GM12878 (cell line): ENCODE measurements at regions not wholly inside any gene's neighbourhood (a gene's known extent, or its start where the extent isn't known, plus 50 kb on each side); places are given as distances from the start of the nearest gene placed in this dataset.

Experiments used
- ATAC-seq: fragments of 200-7000 bp; cut with Tn5 transposase; 3 replicates; pipeline ENCODE4 v1.9.1; 2020; ENCODE audit warnings: mild to moderate bottlenecking, moderate library complexity
- BruUV-seq: library from RNA; stranded (reverse); fragments of 400-500 nt; replicated peaks from 2 replicates; lab custom pipeline; 2021; lab: Mats Ljungman, UMichigan
- CTCF ChIA-PET: fragments of 300-600 bp; sonication (Branson Sonifier 250); formaldehyde crosslinking; extraction: SDS; loops from one replicate; lab custom pipeline; 2021; ENCODE audit warnings: inconsistent platforms; lab: Yijun Ruan, JAX
- POLR2A ChIA-PET: fragments of 350-600 bp; formaldehyde crosslinking; extraction: SDS; loops from one replicate; lab custom pipeline; 2021; ENCODE audit warnings: inconsistent platforms; lab: Charles Lee
- RAD21 ChIA-PET: fragments of 300-600 bp; sonication (Branson Sonifier 250); formaldehyde crosslinking; loops from one replicate; lab custom pipeline; 2023; ENCODE audit warnings: antibody characterized with exemption; ENCODE audit not compliant: unreplicated experiment; lab: Charles Lee
- SMC1A ChIA-PET: fragments of 300-600 bp; sonication (Branson Sonifier 250); formaldehyde crosslinking; loops from one replicate; lab custom pipeline; 2023; ENCODE audit not compliant: unreplicated experiment, uncharacterized antibody; lab: Charles Lee
- DNase-seq: peaks from one replicate; pipeline ENCODE4 v3.0.0-alpha.2; 2011; ENCODE audit warnings: low read depth, low spot score
- FAIRE-seq: peaks from 3 replicates; lab custom pipeline; 2011; peaks lifted over from hg19 to GRCh38; lab: Jason Lieb, UNC
- H2AFZ ChIP-seq: 2 replicates; pipeline ENCODE4 v1.6.0; 2011; ENCODE audit warnings: low read depth, low read length, control low read depth; ENCODE audit not compliant: control insufficient read depth
- H3K27ac ChIP-seq: 2 replicates; pipeline ENCODE4 v1.5.1; 2011; ENCODE audit warnings: control low read depth; ENCODE audit not compliant: control insufficient read depth, insufficient read depth
- H3K27me3 ChIP-seq, 2 experiments: replicated peaks in 1 of 2; 2 replicates each; pipeline versions ENCODE4 v1.6.0 to v1.6.1; 2011; ENCODE audit warnings: low read length in 1 of 2; ENCODE audit not compliant: control insufficient read depth in 2 of 2, insufficient read depth in 2 of 2
- H3K36me3 ChIP-seq, 2 experiments: 2 replicates each; pipeline ENCODE4 v1.5.1; 2011; ENCODE audit warnings: low read length in 1 of 2; ENCODE audit not compliant: control insufficient read depth in 2 of 2, insufficient read depth in 2 of 2
- H3K4me1 ChIP-seq: 2 replicates; pipeline ENCODE4 v1.6.1; 2011; ENCODE audit warnings: mild to moderate bottlenecking, low read length, moderate library complexity, mixed read lengths; ENCODE audit not compliant: control insufficient read depth, insufficient read depth
- H3K4me2 ChIP-seq: 2 replicates; pipeline ENCODE4 v1.6.0; 2011; ENCODE audit warnings: control low read depth; ENCODE audit not compliant: control insufficient read depth, insufficient read depth
- H3K4me3 ChIP-seq: fragments of 200-600 bp; sonication (generic); 2 replicates; pipeline ENCODE4 v1.5.1; 2016
- H3K79me2 ChIP-seq: 2 replicates; pipeline ENCODE4 v1.6.0; 2011; ENCODE audit warnings: low read length; ENCODE audit not compliant: control insufficient read depth, insufficient read depth
- H3K9ac ChIP-seq: 2 replicates; pipeline ENCODE4 v1.8.0; 2011; ENCODE audit warnings: low read length, control low read depth, mixed read lengths; ENCODE audit not compliant: control insufficient read depth, insufficient read depth
- H3K9me3 ChIP-seq: replicated peaks from 3 replicates; pipeline ENCODE4 v1.5.1; 2011; ENCODE audit warnings: mild to moderate bottlenecking, low read length; ENCODE audit not compliant: control insufficient read depth, insufficient read depth
- H4K20me1 ChIP-seq: 2 replicates; pipeline ENCODE4 v1.6.0; 2011; ENCODE audit not compliant: control insufficient read depth, insufficient read depth
- FOXK2 ChIP-seq: fragments of 450-650 bp; IDR thresholded peaks from 2 replicates; pipeline ENCODE4 v1.6.1; 2017; ENCODE audit warnings: mild to moderate bottlenecking, moderate library complexity
- MTA3 ChIP-seq: IDR thresholded peaks from 2 replicates; pipeline ENCODE4 v1.6.1; 2012; ENCODE audit warnings: low read length, inconsistent platforms, borderline replicate concordance
- MYB ChIP-seq: fragments of 150-350 bp; IDR thresholded peaks from 2 replicates; pipeline ENCODE4 v1.6.1; 2014; ENCODE audit warnings: mild to moderate bottlenecking, low read depth, low read length, borderline replicate concordance
- NR2C1 ChIP-seq: fragments of 450-650 bp; IDR thresholded peaks from 2 replicates; pipeline ENCODE4 v1.6.1; 2017; ENCODE audit warnings: antibody characterized with exemption, mild to moderate bottlenecking, moderate library complexity
- SPI1 ChIP-seq: IDR thresholded peaks from 2 replicates; pipeline ENCODE4 v1.6.1; 2011; ENCODE audit warnings: low read depth, mild to moderate bottlenecking, low read length, moderate library complexity, borderline replicate concordance; ENCODE audit not compliant: insufficient read depth
- STAT3 ChIP-seq: IDR thresholded peaks from 2 replicates; pipeline ENCODE4 v1.6.1; 2011; ENCODE audit warnings: low read depth, low read length, improper control_type of control experiment
- ZBTB4 ChIP-seq: fragments of 450-650 bp; formaldehyde crosslinking; IDR thresholded peaks from 2 replicates; pipeline ENCODE4 v1.4.0; 2022; ENCODE audit warnings: mild to moderate bottlenecking, moderate library complexity
- ZNF207 ChIP-seq: fragments of 450-650 bp; IDR thresholded peaks from 2 replicates; pipeline ENCODE4 v1.6.1; 2014; ENCODE audit warnings: antibody characterized with exemption, mild to moderate bottlenecking, borderline replicate concordance
- ZSCAN29 ChIP-seq: fragments of 450-650 bp; IDR thresholded peaks from 2 replicates; pipeline ENCODE4 v1.6.1; 2017; ENCODE audit warnings: mild to moderate bottlenecking, moderate library complexity
- ZZZ3 ChIP-seq: IDR thresholded peaks from 2 replicates; pipeline ENCODE4 v1.6.1; 2011; ENCODE audit warnings: low read depth; ENCODE audit not compliant: control insufficient read depth, insufficient read length
- WGBS: methylation state at CpG from one replicate; pipeline ENCODE4 v1.1.6; 2016; ENCODE audit warnings: low lambda C conversion rate; ENCODE audit not compliant: insufficient replicate concordance, insufficient coverage; ENCODE audit errors: missing lambda C conversion rate; 5-methylcytosine and 5-hydroxymethylcytosine counted together
- in situ Hi-C: fragments of 300-500 bp; cut with MboI; formaldehyde crosslinking; loops from 9 replicates; pipeline ENCODE4 v1.14.3; 2018; ENCODE audit warnings: mixed read lengths
- intact Hi-C: fragments of 100-400 bp; cut with micrococcal nuclease; formaldehyde crosslinking; loops from one replicate; pipeline ENCODE4 v1.14.2; 2022; ENCODE audit not compliant: unreplicated experiment

DNA sequence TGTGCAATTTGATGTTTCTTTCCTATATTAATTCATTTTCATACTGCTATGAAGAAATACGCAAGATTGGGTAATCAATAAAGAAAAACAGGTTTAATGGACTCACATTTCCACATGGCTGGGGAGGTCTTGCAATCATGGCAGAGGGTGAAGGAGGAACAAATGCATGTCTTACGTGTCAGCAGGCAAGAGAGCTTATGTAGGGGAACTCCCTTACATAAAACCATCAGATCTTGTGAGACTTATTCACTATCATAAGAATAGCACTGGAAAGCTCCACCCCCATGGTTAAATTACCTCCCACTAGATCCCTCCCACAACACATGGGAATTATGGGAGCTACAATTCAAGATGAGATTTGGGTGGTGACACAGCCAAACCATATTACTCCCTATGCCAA lies 418.9 kb upstream of the MAF start:
- no peaks in the 10 kb centered on the region for H3K36me3 ChIP-seq
- FAIRE-seq = no peak
- ChIA-PET SMC1A (interaction anchor here (1.2 kb wide), 1 partner anchor 41 kb away, joined by 3 read pairs; no protein-coding TSS in a partner anchor), CTCF (no interaction called here), POLR2A (no interaction called here), RAD21 (no interaction called here)
- H3K27ac ChIP-seq = no peak overlapping the region
- BruUV-seq = no TSS peak
- H3K4me2 ChIP-seq = no peak overlapping the region
- in situ Hi-C loops (no loop called here), intact Hi-C loops (no loop called here)
- no peaks in the 10 kb centered on the region for H3K4me1 ChIP-seq
- WGBS = 6% methylated on average over 2 of the region's 2 CpGs
- no peak overlapping the region for H3K4me3 ChIP-seq
- H3K79me2 ChIP-seq = no peaks in the 10 kb centered on the region
- no peaks in the 10 kb centered on the region for H4K20me1 ChIP-seq
- ATAC-seq = no peak
- H2AFZ ChIP-seq = no peak overlapping the region
- peaks cover 0 to 2% of the 10 kb centered on the region in 2 experiments; a peak in 1 of 4 replicates for H3K27me3 ChIP-seq
- H3K9ac ChIP-seq = no peak overlapping the region
- no peaks in the 10 kb centered on the region for H3K9me3 ChIP-seq
- DNase-seq = no peak
- TF ChIP-seq STAT3 = no peak
- TF ChIP-seq NR2C1 = no peak

DNA sequence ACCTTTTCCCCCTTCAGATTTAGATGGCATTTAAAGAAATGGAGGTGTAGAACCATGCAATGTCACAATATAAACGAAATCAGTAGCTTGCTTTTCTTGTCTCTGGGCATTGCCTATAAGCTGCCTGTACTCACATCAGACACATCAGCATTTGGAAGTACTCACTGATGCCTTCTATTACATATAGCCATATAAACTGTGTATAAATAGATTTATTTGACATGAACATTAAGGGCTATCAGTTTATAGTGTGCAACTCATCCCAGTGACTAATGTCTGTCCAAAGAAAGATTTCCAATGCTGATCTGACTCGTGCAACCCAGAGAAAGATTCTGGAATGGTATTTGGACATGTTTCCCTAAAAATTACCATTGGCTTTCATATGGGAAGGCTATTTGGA lies 417.9 kb upstream of the MAF start:
- no peaks in the 10 kb centered on the region for H3K9me3 ChIP-seq
- FAIRE-seq = no peak
- ChIA-PET SMC1A (no interaction called here), POLR2A (no interaction called here), CTCF (no interaction called here), RAD21 (no interaction called here)
- DNase-seq = no peak
- no peak overlapping the region for H3K27ac ChIP-seq
- peaks cover 0 to 2% of the 10 kb centered on the region in 2 experiments; a peak in 1 of 4 replicates for H3K27me3 ChIP-seq
- H4K20me1 ChIP-seq = no peaks in the 10 kb centered on the region
- H2AFZ ChIP-seq = no peak overlapping the region
- BruUV-seq = no TSS peak
- H3K79me2 ChIP-seq = no peaks in the 10 kb centered on the region
- H3K9ac ChIP-seq = no peak overlapping the region
- WGBS = 2% methylated on average over 2 of the region's 2 CpGs
- no peak overlapping the region for H3K4me2 ChIP-seq
- intact Hi-C loops = no loop called here
- no peaks in the 10 kb centered on the region for H3K4me1 ChIP-seq
- H3K4me3 ChIP-seq = no peak overlapping the region
- ATAC-seq = no peak
- H3K36me3 ChIP-seq = no peaks in the 10 kb centered on the region
- in situ Hi-C loops = no loop called here
- TF ChIP-seq FOXK2 (no peak), ZBTB4 (no peak), MTA3 (no peak), ZSCAN29 (no peak), ZZZ3 (no peak), MYB (no peak), ZNF207 (no peak), SPI1 (no peak)
